Astrocyte (in vitro differentiated cells and primary cell): ENCODE measurements at regions not wholly inside any gene's neighbourhood (a gene's known extent, or its start where the extent isn't known, plus 50 kb on each side); places are given as distances from the start of the nearest gene placed in this dataset.

Experiments used
- DNase-seq: peaks from one replicate; pipeline ENCODE4 v3.0.0-alpha.2; 2010; ENCODE audit warnings: low read depth
- FAIRE-seq: peaks from 2 replicates; lab custom pipeline; 2011; peaks lifted over from hg19 to GRCh38; lab: Jason Lieb, UNC
- H2AFZ ChIP-seq: 2 replicates; pipeline ENCODE4 v1.6.0; 2012; ENCODE audit warnings: low read depth, low read length, inconsistent platforms
- H3K27ac ChIP-seq: 2 replicates; pipeline ENCODE4 v1.5.1; 2011; ENCODE audit warnings: low read depth, low read length, inconsistent platforms
- H3K27me3 ChIP-seq: 2 replicates; pipeline ENCODE4 v1.6.0; 2011; ENCODE audit warnings: low read length, inconsistent platforms; ENCODE audit not compliant: insufficient read depth
- H3K36me3 ChIP-seq: 2 replicates; pipeline ENCODE4 v1.5.1; 2011; ENCODE audit warnings: low read length, inconsistent platforms; ENCODE audit not compliant: insufficient read depth
- H3K4me1 ChIP-seq: 2 replicates; pipeline ENCODE4 v1.5.1; 2011; ENCODE audit warnings: low read length, inconsistent platforms; ENCODE audit not compliant: insufficient read depth
- H3K4me2 ChIP-seq: 2 replicates; pipeline ENCODE4 v1.6.0; 2012; ENCODE audit warnings: low read length, inconsistent platforms
- H3K4me3 ChIP-seq: 2 replicates; pipeline ENCODE4 v1.5.1; 2011; ENCODE audit warnings: low read depth, mild to moderate bottlenecking, low read length, inconsistent platforms; ENCODE audit not compliant: insufficient read depth
- H3K79me2 ChIP-seq: 2 replicates; pipeline ENCODE4 v1.6.0; 2012; ENCODE audit warnings: mild to moderate bottlenecking, low read length, inconsistent platforms; ENCODE audit not compliant: insufficient read depth
- H3K9ac ChIP-seq: 2 replicates; pipeline ENCODE4 v1.6.0; 2012; ENCODE audit warnings: mild to moderate bottlenecking, low read length, inconsistent platforms
- H3K9me3 ChIP-seq: 2 replicates; pipeline ENCODE4 v1.5.1; 2012; ENCODE audit warnings: low read depth, mild to moderate bottlenecking, low read length, inconsistent platforms; ENCODE audit not compliant: insufficient read depth
- H4K20me1 ChIP-seq: 2 replicates; pipeline ENCODE4 v1.6.0; 2012; ENCODE audit warnings: low read length, inconsistent platforms; ENCODE audit not compliant: insufficient read depth
- H3K27ac Mint-ChIP-seq: one replicate; pipeline ENCODE4 v1.8.0; 2021; ENCODE audit warnings: mild to moderate bottlenecking, mixed read lengths; ENCODE audit not compliant: unreplicated experiment
- H3K27me3 Mint-ChIP-seq: one replicate; pipeline ENCODE4 v1.8.0; 2021; ENCODE audit warnings: low read depth, mixed read lengths; ENCODE audit not compliant: unreplicated experiment
- H3K36me3 Mint-ChIP-seq: one replicate; pipeline ENCODE4 v1.8.0; 2021; ENCODE audit warnings: low read depth, mixed read lengths; ENCODE audit not compliant: unreplicated experiment
- H3K4me1 Mint-ChIP-seq: one replicate; pipeline ENCODE4 v1.8.0; 2021; ENCODE audit warnings: low read depth, mixed read lengths; ENCODE audit not compliant: unreplicated experiment
- H3K4me3 Mint-ChIP-seq: one replicate; pipeline ENCODE4 v1.8.0; 2021; ENCODE audit warnings: mild to moderate bottlenecking, moderate library complexity, mixed read lengths; ENCODE audit not compliant: unreplicated experiment
- H3K9me3 Mint-ChIP-seq: one replicate; pipeline ENCODE4 v1.8.0; 2021; ENCODE audit warnings: mild to moderate bottlenecking, mixed read lengths; ENCODE audit not compliant: unreplicated experiment
- EZH2 ChIP-seq: IDR thresholded peaks from 2 replicates; pipeline ENCODE4 v1.6.1; 2012; ENCODE audit warnings: mild to moderate bottlenecking, low read length, inconsistent platforms; ENCODE audit not compliant: insufficient read depth
- TF ChIP-seq, protein P1 (sequence below): IDR thresholded peaks from 2 replicates; pipeline ENCODE4 v1.5.1; 2011; ENCODE audit warnings: low read depth, mild to moderate bottlenecking, inconsistent platforms, low read length, moderate library complexity; ENCODE audit not compliant: insufficient read depth

DNA sequence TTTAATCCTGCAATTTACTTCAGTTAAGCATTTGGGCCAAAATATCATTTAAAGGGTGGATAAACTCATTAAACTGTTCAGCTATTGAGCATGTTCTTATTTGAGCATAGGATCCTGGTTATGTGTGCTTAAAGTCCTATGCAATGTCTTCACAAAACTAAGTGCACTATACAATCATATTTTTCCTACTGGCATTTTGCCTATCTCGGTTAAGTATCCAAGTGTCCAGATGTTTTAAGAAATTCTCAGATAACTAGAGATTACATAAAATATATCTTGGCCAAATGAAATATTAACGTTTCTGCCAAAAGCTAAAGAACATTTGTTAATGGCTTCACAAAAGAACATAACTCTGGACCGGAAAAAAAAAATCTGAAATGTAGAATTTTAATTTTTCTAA lies 250.8 kb upstream of the LRFN5 start:
- Mint-ChIP-seq H3K27me3 (no peaks in the 10 kb centered on the region), H3K27ac (no peak overlapping the region), H3K9me3 (no peaks in the 10 kb centered on the region), H3K4me1 (no peaks in the 10 kb centered on the region), H3K36me3 (no peaks in the 10 kb centered on the region), H3K4me3 (no peak overlapping the region)
- TF ChIP-seq, protein P1, sequence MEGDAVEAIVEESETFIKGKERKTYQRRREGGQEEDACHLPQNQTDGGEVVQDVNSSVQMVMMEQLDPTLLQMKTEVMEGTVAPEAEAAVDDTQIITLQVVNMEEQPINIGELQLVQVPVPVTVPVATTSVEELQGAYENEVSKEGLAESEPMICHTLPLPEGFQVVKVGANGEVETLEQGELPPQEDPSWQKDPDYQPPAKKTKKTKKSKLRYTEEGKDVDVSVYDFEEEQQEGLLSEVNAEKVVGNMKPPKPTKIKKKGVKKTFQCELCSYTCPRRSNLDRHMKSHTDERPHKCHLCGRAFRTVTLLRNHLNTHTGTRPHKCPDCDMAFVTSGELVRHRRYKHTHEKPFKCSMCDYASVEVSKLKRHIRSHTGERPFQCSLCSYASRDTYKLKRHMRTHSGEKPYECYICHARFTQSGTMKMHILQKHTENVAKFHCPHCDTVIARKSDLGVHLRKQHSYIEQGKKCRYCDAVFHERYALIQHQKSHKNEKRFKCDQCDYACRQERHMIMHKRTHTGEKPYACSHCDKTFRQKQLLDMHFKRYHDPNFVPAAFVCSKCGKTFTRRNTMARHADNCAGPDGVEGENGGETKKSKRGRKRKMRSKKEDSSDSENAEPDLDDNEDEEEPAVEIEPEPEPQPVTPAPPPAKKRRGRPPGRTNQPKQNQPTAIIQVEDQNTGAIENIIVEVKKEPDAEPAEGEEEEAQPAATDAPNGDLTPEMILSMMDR = no peak
- TF ChIP-seq EZH2 = no peak
- Histone ChIP-seq H4K20me1 (no peaks in the 10 kb centered on the region), H3K4me2 (no peak overlapping the region), H3K27ac (no peak overlapping the region), H3K79me2 (no peaks in the 10 kb centered on the region), H3K4me1 (no peaks in the 10 kb centered on the region), H3K9ac (no peak overlapping the region), H2AFZ (no peak overlapping the region), H3K36me3 (no peaks in the 10 kb centered on the region), H3K9me3 (no peaks in the 10 kb centered on the region), H3K27me3 (no peaks in the 10 kb centered on the region), H3K4me3 (no peak overlapping the region)
- DNase-seq = no peak
- no peak for FAIRE-seq

DNA sequence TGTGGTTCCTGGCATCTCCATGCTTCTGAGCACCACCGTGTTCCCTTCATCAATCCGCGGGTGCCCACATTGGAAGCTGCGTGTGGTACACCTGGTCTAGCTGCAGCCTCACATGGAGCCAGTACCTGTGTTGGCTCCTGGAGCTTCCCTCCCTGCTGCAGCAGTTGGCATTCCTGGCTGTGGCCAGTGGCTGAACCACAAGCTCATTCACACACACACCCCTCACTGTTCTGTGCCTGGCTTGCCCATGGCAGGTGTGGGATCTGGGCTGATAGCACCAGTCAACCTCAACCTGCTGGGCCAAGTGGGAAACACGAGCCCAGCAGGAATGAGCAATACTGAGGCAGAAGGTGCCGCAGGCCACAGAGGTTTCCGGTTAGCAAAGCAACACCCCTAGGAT lies 256.2 kb upstream of the LRFN5 start:
- H3K27ac Mint-ChIP-seq = no peak overlapping the region
- H3K79me2 ChIP-seq = no peaks in the 10 kb centered on the region
- no peaks in the 10 kb centered on the region for H3K27me3 Mint-ChIP-seq
- FAIRE-seq = no peak
- no peaks in the 10 kb centered on the region for H3K9me3 ChIP-seq
- H3K9ac ChIP-seq = no peak overlapping the region
- no peak for TF ChIP-seq EZH2
- TF ChIP-seq, protein P1 = no peak
- no peak for DNase-seq
- no peaks in the 10 kb centered on the region for H3K36me3 Mint-ChIP-seq
- peaks cover 2% of the 10 kb centered on the region for H3K9me3 Mint-ChIP-seq
- H3K27ac ChIP-seq = no peak overlapping the region
- no peak overlapping the region for H2AFZ ChIP-seq
- H3K4me1 Mint-ChIP-seq = no peaks in the 10 kb centered on the region
- no peak overlapping the region for H3K4me3 ChIP-seq
- no peaks in the 10 kb centered on the region for H3K4me1 ChIP-seq
- no peaks in the 10 kb centered on the region for H4K20me1 ChIP-seq
- no peaks in the 10 kb centered on the region for H3K36me3 ChIP-seq
- H3K27me3 ChIP-seq = no peaks in the 10 kb centered on the region
- no peak overlapping the region for H3K4me2 ChIP-seq
- no peak overlapping the region for H3K4me3 Mint-ChIP-seq

DNA sequence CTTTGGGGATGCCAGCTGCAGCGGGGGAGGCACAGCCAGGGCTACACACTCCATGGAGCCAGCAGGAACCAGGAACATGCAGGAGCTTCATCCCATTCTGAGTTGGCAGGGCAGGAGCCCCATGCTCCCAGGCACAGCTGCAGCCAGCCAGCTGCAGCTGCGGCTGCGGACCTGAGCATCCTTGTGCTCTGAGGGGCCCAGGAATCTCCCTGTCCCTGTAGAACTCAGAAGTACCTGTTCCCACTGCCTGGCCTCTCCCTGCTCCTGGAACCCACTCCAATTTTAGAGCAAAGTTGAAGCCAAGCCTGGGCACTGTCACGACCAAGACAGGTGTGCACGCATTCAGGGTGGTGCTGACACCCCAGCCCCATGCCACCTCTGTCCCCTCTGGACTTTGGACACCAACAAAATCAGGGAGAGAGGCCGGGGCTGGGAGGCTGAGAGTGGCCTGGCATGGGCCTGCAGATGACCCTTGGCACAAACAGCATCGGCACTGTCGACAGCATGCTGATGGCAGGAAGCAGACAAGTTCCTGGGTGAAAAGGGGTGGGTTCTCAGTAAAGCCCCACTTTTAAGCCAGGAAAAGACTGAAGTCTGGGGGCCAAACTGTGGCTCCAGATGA lies 257.3 kb upstream of the LRFN5 start:
- no peak overlapping the region for H2AFZ ChIP-seq
- no peaks in the 10 kb centered on the region for H3K36me3 Mint-ChIP-seq
- H3K9me3 Mint-ChIP-seq = peaks cover 2% of the 10 kb centered on the region
- no peak overlapping the region for H3K27ac ChIP-seq
- H3K4me1 ChIP-seq = no peaks in the 10 kb centered on the region
- H3K4me3 Mint-ChIP-seq = no peak overlapping the region
- no peak overlapping the region for H3K27ac Mint-ChIP-seq
- H4K20me1 ChIP-seq = no peaks in the 10 kb centered on the region
- TF ChIP-seq EZH2 = no peak
- TF ChIP-seq, protein P1 = no peak
- H3K9ac ChIP-seq = no peak overlapping the region
- no peak overlapping the region for H3K4me3 ChIP-seq
- DNase-seq (no peak), FAIRE-seq (no peak)
- no peaks in the 10 kb centered on the region for H3K27me3 Mint-ChIP-seq
- no peaks in the 10 kb centered on the region for H3K4me1 Mint-ChIP-seq
- H3K27me3 ChIP-seq = no peaks in the 10 kb centered on the region
- H3K36me3 ChIP-seq = no peaks in the 10 kb centered on the region
- H3K4me2 ChIP-seq = no peak overlapping the region
- no peaks in the 10 kb centered on the region for H3K79me2 ChIP-seq
- H3K9me3 ChIP-seq = no peaks in the 10 kb centered on the region
